ENCODE measurements at regions not wholly inside any gene's neighbourhood (a gene's known extent, or its start where the extent isn't known, plus 50 kb on each side); places are given as distances from the start of the nearest gene placed in this dataset.

GRCh38 chr3:124679048-124679638, 51.1 kb upstream of the UMPS start:
- Histone ChIP-seq H3K9ac (no peak overlapping the region), H3K27ac (no peak overlapping the region), H3K27me3 (ENCODE audit: insufficient read depth, low read depth) (no peaks in the 10 kb centered on the region), H3K4me2 (no peak overlapping the region), H2AFZ (ENCODE audit: low read depth) (no peak overlapping the region), H3K4me3 (IDR thresholded peaks at IDR 0.05; ENCODE audit: insufficient read depth, low read depth, low read length) (no peak overlapping the region), H3K79me2 (ENCODE audit: insufficient read depth, low read depth) (no peaks in the 10 kb centered on the region), H3K36me3 (ENCODE audit: insufficient read depth) (no peaks in the 10 kb centered on the region), H4K20me1 (ENCODE audit: insufficient read depth) (no peaks in the 10 kb centered on the region), H3K4me1 (ENCODE audit: low read depth, poor library complexity, severe bottlenecking) (no peaks in the 10 kb centered on the region)
- no peak for TF ChIP-seq CTCF (conservative IDR thresholded peaks at IDR 0.05; ENCODE audit: low read depth, low read length)

Data from KMS-11 (cell line).